Mammary epithelial cell (primary cell): ENCODE measurements at regions not wholly inside any gene's neighbourhood (a gene's known extent, or its start where the extent isn't known, plus 50 kb on each side); places are given as distances from the start of the nearest gene placed in this dataset.

Source experiments
- CTCF ChIP-seq, 2 donors: IDR thresholded peaks in 1 of 2; conservative IDR thresholded peaks in 1 of 2; 2 replicates each; pipeline ENCODE4 v1.5.1; 2011 to 2012; ENCODE audit warnings: inconsistent platforms in 2 of 2, low read length in 2 of 2, mild to moderate bottlenecking in 2 of 2, control low read depth in 1 of 2, low read depth in 1 of 2; ENCODE audit not compliant: insufficient read depth in 1 of 2; ENCODE audit errors: extremely low read depth in 1 of 2
- EZH2 ChIP-seq: IDR thresholded peaks from 2 replicates; pipeline ENCODE4 v1.6.1; 2012; ENCODE audit warnings: low read length, inconsistent platforms, borderline replicate concordance

GRCh38 chr2:192560326-192560725 is 365.6 kb upstream of the TMEFF2 start:
- no peak for TF ChIP-seq CTCF (conservative IDR thresholded peaks at IDR 0.05 in 1 of 2, IDR thresholded peaks at IDR 0.05 in 1 of 2; ENCODE audit: extremely low read depth in 1 of 2, insufficient read depth in 1 of 2, low read depth in 1 of 2, low read length in 2 of 2)
- no peak for TF ChIP-seq EZH2
